Endothelial cell (in vitro differentiated cells): ENCODE measurements at regions not wholly inside any gene's neighbourhood (a gene's known extent, or its start where the extent isn't known, plus 50 kb on each side); places are given as distances from the start of the nearest gene placed in this dataset.
"Not testable (repeated sequence)": the region's sequence is repeated elsewhere in the genome, so short reads cannot be mapped to it uniquely, and the experiment has no call there.

Experiments used
- DNase-seq: peaks from one replicate; pipeline ENCODE4 v3.0.0; 2021; ENCODE audit warnings: low spot score
- H3K27ac Mint-ChIP-seq: one replicate; pipeline ENCODE4 v1.8.0; 2021; ENCODE audit warnings: mixed read lengths, inconsistent platforms; ENCODE audit not compliant: unreplicated experiment
- H3K27me3 Mint-ChIP-seq: one replicate; pipeline ENCODE4 v1.8.0; 2021; ENCODE audit warnings: mild to moderate bottlenecking, moderate library complexity, mixed read lengths, inconsistent platforms; ENCODE audit not compliant: unreplicated experiment
- H3K36me3 Mint-ChIP-seq: one replicate; pipeline ENCODE4 v1.8.0; 2021; ENCODE audit warnings: mild to moderate bottlenecking, low read depth, mixed read lengths, inconsistent platforms; ENCODE audit not compliant: unreplicated experiment
- H3K4me1 Mint-ChIP-seq: one replicate; pipeline ENCODE4 v1.8.0; 2021; ENCODE audit warnings: mild to moderate bottlenecking, mixed read lengths, inconsistent platforms; ENCODE audit not compliant: unreplicated experiment
- H3K4me3 Mint-ChIP-seq: one replicate; pipeline ENCODE4 v1.8.0; 2021; ENCODE audit warnings: mild to moderate bottlenecking, mixed read lengths, inconsistent platforms; ENCODE audit not compliant: unreplicated experiment
- H3K9me3 Mint-ChIP-seq: one replicate; pipeline ENCODE4 v1.8.0; 2021; ENCODE audit warnings: mixed read lengths, inconsistent platforms; ENCODE audit not compliant: unreplicated experiment
- CTCF ChIP-seq: fragments of 200-600 bp; sonication (generic); IDR thresholded peaks from one replicate; pipeline ENCODE4 v1.5.0; 2021; ENCODE audit warnings: antibody characterized with exemption; ENCODE audit not compliant: unreplicated experiment

GRCh38 chr5:175340180-175340579 is 103.8 kb downstream of the DRD1 start:
- no peak for DNase-seq
- Mint-ChIP-seq H3K4me3 (no peak overlapping the region), H3K4me1 (peaks cover 8% of the 10 kb centered on the region), H3K9me3 (no peaks in the 10 kb centered on the region), H3K36me3 (no peaks in the 10 kb centered on the region), H3K27me3 (peaks cover 3% of the 10 kb centered on the region), H3K27ac (no peak overlapping the region)
- TF ChIP-seq CTCF, result no peak

GRCh38 chr5:175337680-175338079 is 106.3 kb downstream of the DRD1 start:
- Mint-ChIP-seq H3K9me3 (no peaks in the 10 kb centered on the region), H3K27me3 (peaks cover 3% of the 10 kb centered on the region), H3K4me1 (peaks cover 2% of the 10 kb centered on the region), H3K4me3 (no peak overlapping the region), H3K36me3 (no peaks in the 10 kb centered on the region), H3K27ac (no peak overlapping the region)
- TF ChIP-seq CTCF, result no peak
- DNase-seq, result no peak

- Mint-ChIP-seq H3K4me3 (no peak overlapping the region), H3K27me3 (peaks cover 3% of the 10 kb centered on the region), H3K27ac (no peak overlapping the region)
These were observed 107.2 kb downstream of the DRD1 start for GRCh38 chr5:175336781-175337180.

GRCh38 chr5:175335691-175336090 is 108.3 kb downstream of the DRD1 start:
- no peak for DNase-seq
- H3K4me1 Mint-ChIP-seq, result peaks cover 2% of the 10 kb centered on the region
- no peak for TF ChIP-seq CTCF
- peaks cover 1% of the 10 kb centered on the region for H3K27me3 Mint-ChIP-seq
- H3K4me3 Mint-ChIP-seq, result no peak overlapping the region
- H3K27ac Mint-ChIP-seq, result no peak overlapping the region
- H3K9me3 Mint-ChIP-seq, result no peaks in the 10 kb centered on the region
- H3K36me3 Mint-ChIP-seq, result no peaks in the 10 kb centered on the region

More at GRCh38 chr5:175336781-175337180, 107.2 kb downstream of the DRD1 start:
- no peak for TF ChIP-seq CTCF
- DNase-seq, result no peak
- Mint-ChIP-seq H3K36me3 (no peaks in the 10 kb centered on the region), H3K9me3 (no peaks in the 10 kb centered on the region), H3K4me1 (peaks cover 2% of the 10 kb centered on the region)

GRCh38 chr5:175331173-175332036 is 112.6 kb downstream of the DRD1 start:
- H3K9me3 Mint-ChIP-seq, DNase-seq, H3K27ac Mint-ChIP-seq, H3K4me3 Mint-ChIP-seq, H3K27me3 Mint-ChIP-seq, H3K36me3 Mint-ChIP-seq: not testable (repeated sequence)
- H3K4me1 Mint-ChIP-seq, result peaks cover 12% of the 10 kb centered on the region
